Astrocyte (in vitro differentiated cells and primary cell): ENCODE measurements at regions not wholly inside any gene's neighbourhood (a gene's known extent, or its start where the extent isn't known, plus 50 kb on each side); places are given as distances from the start of the nearest gene placed in this dataset.

Experiments used
- DNase-seq: peaks from one replicate; pipeline ENCODE4 v3.0.0-alpha.2; 2010; ENCODE audit warnings: low read depth
- FAIRE-seq: peaks from 2 replicates; lab custom pipeline; 2011; peaks lifted over from hg19 to GRCh38; lab: Jason Lieb, UNC
- H2AFZ ChIP-seq: 2 replicates; pipeline ENCODE4 v1.6.0; 2012; ENCODE audit warnings: low read depth, low read length, inconsistent platforms
- H3K27ac ChIP-seq: 2 replicates; pipeline ENCODE4 v1.5.1; 2011; ENCODE audit warnings: low read depth, low read length, inconsistent platforms
- H3K27me3 ChIP-seq: 2 replicates; pipeline ENCODE4 v1.6.0; 2011; ENCODE audit warnings: low read length, inconsistent platforms; ENCODE audit not compliant: insufficient read depth
- H3K36me3 ChIP-seq: 2 replicates; pipeline ENCODE4 v1.5.1; 2011; ENCODE audit warnings: low read length, inconsistent platforms; ENCODE audit not compliant: insufficient read depth
- H3K4me1 ChIP-seq: 2 replicates; pipeline ENCODE4 v1.5.1; 2011; ENCODE audit warnings: low read length, inconsistent platforms; ENCODE audit not compliant: insufficient read depth
- H3K4me2 ChIP-seq: 2 replicates; pipeline ENCODE4 v1.6.0; 2012; ENCODE audit warnings: low read length, inconsistent platforms
- H3K4me3 ChIP-seq: 2 replicates; pipeline ENCODE4 v1.5.1; 2011; ENCODE audit warnings: low read depth, mild to moderate bottlenecking, low read length, inconsistent platforms; ENCODE audit not compliant: insufficient read depth
- H3K79me2 ChIP-seq: 2 replicates; pipeline ENCODE4 v1.6.0; 2012; ENCODE audit warnings: mild to moderate bottlenecking, low read length, inconsistent platforms; ENCODE audit not compliant: insufficient read depth
- H3K9ac ChIP-seq: 2 replicates; pipeline ENCODE4 v1.6.0; 2012; ENCODE audit warnings: mild to moderate bottlenecking, low read length, inconsistent platforms
- H3K9me3 ChIP-seq: 2 replicates; pipeline ENCODE4 v1.5.1; 2012; ENCODE audit warnings: low read depth, mild to moderate bottlenecking, low read length, inconsistent platforms; ENCODE audit not compliant: insufficient read depth
- H4K20me1 ChIP-seq: 2 replicates; pipeline ENCODE4 v1.6.0; 2012; ENCODE audit warnings: low read length, inconsistent platforms; ENCODE audit not compliant: insufficient read depth
- H3K27ac Mint-ChIP-seq: one replicate; pipeline ENCODE4 v1.8.0; 2021; ENCODE audit warnings: mild to moderate bottlenecking, mixed read lengths; ENCODE audit not compliant: unreplicated experiment
- H3K27me3 Mint-ChIP-seq: one replicate; pipeline ENCODE4 v1.8.0; 2021; ENCODE audit warnings: low read depth, mixed read lengths; ENCODE audit not compliant: unreplicated experiment
- H3K36me3 Mint-ChIP-seq: one replicate; pipeline ENCODE4 v1.8.0; 2021; ENCODE audit warnings: low read depth, mixed read lengths; ENCODE audit not compliant: unreplicated experiment
- H3K4me1 Mint-ChIP-seq: one replicate; pipeline ENCODE4 v1.8.0; 2021; ENCODE audit warnings: low read depth, mixed read lengths; ENCODE audit not compliant: unreplicated experiment
- H3K4me3 Mint-ChIP-seq: one replicate; pipeline ENCODE4 v1.8.0; 2021; ENCODE audit warnings: mild to moderate bottlenecking, moderate library complexity, mixed read lengths; ENCODE audit not compliant: unreplicated experiment
- H3K9me3 Mint-ChIP-seq: one replicate; pipeline ENCODE4 v1.8.0; 2021; ENCODE audit warnings: mild to moderate bottlenecking, mixed read lengths; ENCODE audit not compliant: unreplicated experiment
- CTCF ChIP-seq: IDR thresholded peaks from 2 replicates; pipeline ENCODE4 v1.5.1; 2011; ENCODE audit warnings: low read depth, mild to moderate bottlenecking, inconsistent platforms, low read length, moderate library complexity; ENCODE audit not compliant: insufficient read depth
- EZH2 ChIP-seq: IDR thresholded peaks from 2 replicates; pipeline ENCODE4 v1.6.1; 2012; ENCODE audit warnings: mild to moderate bottlenecking, low read length, inconsistent platforms; ENCODE audit not compliant: insufficient read depth

DNA sequence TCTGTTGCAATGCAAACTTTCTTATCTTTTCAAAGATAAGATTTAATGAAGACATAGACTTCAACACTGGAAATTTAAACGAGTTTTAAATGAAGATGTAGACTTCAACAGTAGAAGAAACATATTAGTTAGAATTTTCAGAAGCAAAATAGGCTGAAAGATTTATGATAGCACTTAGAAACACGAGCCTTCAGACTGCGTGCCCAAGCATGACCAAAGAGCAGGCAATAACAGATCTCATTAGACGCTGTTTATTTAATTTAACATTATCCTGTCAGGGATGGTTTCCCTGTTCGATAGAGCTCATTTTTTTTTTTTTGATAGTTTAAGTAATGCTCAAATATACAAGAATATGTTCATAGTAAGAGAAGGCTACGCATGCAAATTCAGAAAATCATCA, 604.7 kb upstream of the SOX9 start:
- H3K36me3 ChIP-seq: no peaks in the 10 kb centered on the region
- no peak overlapping the region for H3K4me3 ChIP-seq
- Mint-ChIP-seq H3K4me3 (no peak overlapping the region), H3K27me3 (peaks cover 5% of the 10 kb centered on the region), H3K27ac (no peak overlapping the region), H3K4me1 (peaks cover 4% of the 10 kb centered on the region), H3K9me3 (no peaks in the 10 kb centered on the region), H3K36me3 (no peaks in the 10 kb centered on the region)
- H3K9ac ChIP-seq: no peak overlapping the region
- DNase-seq: no peak
- no peak overlapping the region for H2AFZ ChIP-seq
- TF ChIP-seq CTCF: no peak
- TF ChIP-seq EZH2: no peak
- no peak overlapping the region for H3K27ac ChIP-seq
- H4K20me1 ChIP-seq: no peaks in the 10 kb centered on the region
- no peaks in the 10 kb centered on the region for H3K79me2 ChIP-seq
- H3K4me1 ChIP-seq: no peaks in the 10 kb centered on the region
- no peaks in the 10 kb centered on the region for H3K9me3 ChIP-seq
- no peak overlapping the region for H3K4me2 ChIP-seq
- no peaks in the 10 kb centered on the region for H3K27me3 ChIP-seq
- FAIRE-seq: no peak

- Histone ChIP-seq H3K27ac (no peak overlapping the region), H3K27me3 (no peaks in the 10 kb centered on the region), H3K4me1 (no peaks in the 10 kb centered on the region), H2AFZ (no peak overlapping the region), H3K4me3 (no peak overlapping the region), H3K9me3 (no peaks in the 10 kb centered on the region), H3K79me2 (no peaks in the 10 kb centered on the region), H3K36me3 (no peaks in the 10 kb centered on the region), H3K9ac (no peak overlapping the region), H4K20me1 (no peaks in the 10 kb centered on the region), H3K4me2 (no peak overlapping the region)
- Mint-ChIP-seq H3K36me3 (no peaks in the 10 kb centered on the region), H3K27me3 (peaks cover 5% of the 10 kb centered on the region), H3K4me1 (peaks cover 13% of the 10 kb centered on the region), H3K27ac (no peak overlapping the region), H3K4me3 (no peak overlapping the region), H3K9me3 (peaks cover 3% of the 10 kb centered on the region)
- FAIRE-seq (no peak), DNase-seq (peak; percentile 52)
- TF ChIP-seq CTCF (no peak), EZH2 (no peak)
These were observed 601.5 kb upstream of the SOX9 start for GRCh38 chr17:71519285-71519684.

DNA sequence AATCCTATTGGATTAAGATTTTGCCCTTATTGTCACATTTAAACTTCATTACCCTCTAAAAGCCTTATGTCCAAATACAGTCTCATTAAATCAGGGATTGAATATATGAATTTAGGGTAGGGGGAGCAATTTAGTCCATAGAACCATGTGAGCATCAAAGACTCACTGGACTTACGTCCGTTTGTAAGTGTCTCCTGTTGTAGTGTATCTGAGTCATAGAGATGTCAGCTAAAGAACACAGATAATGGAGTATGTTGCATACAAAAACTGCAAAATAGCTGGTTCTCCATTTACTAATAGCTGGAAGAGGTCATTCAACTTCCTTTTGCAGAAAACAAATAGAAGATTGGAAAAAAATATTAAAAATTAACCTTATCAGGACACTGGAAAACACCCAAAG, 599.1 kb upstream of the SOX9 start:
- no peak overlapping the region for H3K27ac Mint-ChIP-seq
- FAIRE-seq (no peak), DNase-seq (no peak)
- H2AFZ ChIP-seq: no peak overlapping the region
- no peak for TF ChIP-seq CTCF
- TF ChIP-seq EZH2: no peak
- no peaks in the 10 kb centered on the region for H4K20me1 ChIP-seq
- no peaks in the 10 kb centered on the region for H3K9me3 ChIP-seq
- no peaks in the 10 kb centered on the region for H3K27me3 Mint-ChIP-seq
- no peak overlapping the region for H3K27ac ChIP-seq
- no peaks in the 10 kb centered on the region for H3K79me2 ChIP-seq
- no peak overlapping the region for H3K4me2 ChIP-seq
- H3K9ac ChIP-seq: no peak overlapping the region
- H3K4me3 ChIP-seq: no peak overlapping the region
- H3K4me1 Mint-ChIP-seq: peaks cover 13% of the 10 kb centered on the region
- no peak overlapping the region for H3K4me3 Mint-ChIP-seq
- H3K4me1 ChIP-seq: no peaks in the 10 kb centered on the region
- peaks cover 3% of the 10 kb centered on the region for H3K9me3 Mint-ChIP-seq
- no peaks in the 10 kb centered on the region for H3K27me3 ChIP-seq
- H3K36me3 ChIP-seq: no peaks in the 10 kb centered on the region
- H3K36me3 Mint-ChIP-seq: no peaks in the 10 kb centered on the region
